Astrocyte (in vitro differentiated cells and primary cell): ENCODE measurements at regions not wholly inside any gene's neighbourhood (a gene's known extent, or its start where the extent isn't known, plus 50 kb on each side); places are given as distances from the start of the nearest gene placed in this dataset.

Experiments
- DNase-seq: peaks from one replicate; pipeline ENCODE4 v3.0.0-alpha.2; 2010; ENCODE audit warnings: low read depth
- FAIRE-seq: peaks from 2 replicates; lab custom pipeline; 2011; peaks lifted over from hg19 to GRCh38; lab: Jason Lieb, UNC
- H2AFZ ChIP-seq: 2 replicates; pipeline ENCODE4 v1.6.0; 2012; ENCODE audit warnings: low read depth, low read length, inconsistent platforms
- H3K27ac ChIP-seq: 2 replicates; pipeline ENCODE4 v1.5.1; 2011; ENCODE audit warnings: low read depth, low read length, inconsistent platforms
- H3K27me3 ChIP-seq: 2 replicates; pipeline ENCODE4 v1.6.0; 2011; ENCODE audit warnings: low read length, inconsistent platforms; ENCODE audit not compliant: insufficient read depth
- H3K36me3 ChIP-seq: 2 replicates; pipeline ENCODE4 v1.5.1; 2011; ENCODE audit warnings: low read length, inconsistent platforms; ENCODE audit not compliant: insufficient read depth
- H3K4me1 ChIP-seq: 2 replicates; pipeline ENCODE4 v1.5.1; 2011; ENCODE audit warnings: low read length, inconsistent platforms; ENCODE audit not compliant: insufficient read depth
- H3K4me2 ChIP-seq: 2 replicates; pipeline ENCODE4 v1.6.0; 2012; ENCODE audit warnings: low read length, inconsistent platforms
- H3K4me3 ChIP-seq: 2 replicates; pipeline ENCODE4 v1.5.1; 2011; ENCODE audit warnings: low read depth, mild to moderate bottlenecking, low read length, inconsistent platforms; ENCODE audit not compliant: insufficient read depth
- H3K79me2 ChIP-seq: 2 replicates; pipeline ENCODE4 v1.6.0; 2012; ENCODE audit warnings: mild to moderate bottlenecking, low read length, inconsistent platforms; ENCODE audit not compliant: insufficient read depth
- H3K9ac ChIP-seq: 2 replicates; pipeline ENCODE4 v1.6.0; 2012; ENCODE audit warnings: mild to moderate bottlenecking, low read length, inconsistent platforms
- H3K9me3 ChIP-seq: 2 replicates; pipeline ENCODE4 v1.5.1; 2012; ENCODE audit warnings: low read depth, mild to moderate bottlenecking, low read length, inconsistent platforms; ENCODE audit not compliant: insufficient read depth
- H4K20me1 ChIP-seq: 2 replicates; pipeline ENCODE4 v1.6.0; 2012; ENCODE audit warnings: low read length, inconsistent platforms; ENCODE audit not compliant: insufficient read depth
- H3K27ac Mint-ChIP-seq: one replicate; pipeline ENCODE4 v1.8.0; 2021; ENCODE audit warnings: mild to moderate bottlenecking, mixed read lengths; ENCODE audit not compliant: unreplicated experiment
- H3K27me3 Mint-ChIP-seq: one replicate; pipeline ENCODE4 v1.8.0; 2021; ENCODE audit warnings: low read depth, mixed read lengths; ENCODE audit not compliant: unreplicated experiment
- H3K36me3 Mint-ChIP-seq: one replicate; pipeline ENCODE4 v1.8.0; 2021; ENCODE audit warnings: low read depth, mixed read lengths; ENCODE audit not compliant: unreplicated experiment
- H3K4me1 Mint-ChIP-seq: one replicate; pipeline ENCODE4 v1.8.0; 2021; ENCODE audit warnings: low read depth, mixed read lengths; ENCODE audit not compliant: unreplicated experiment
- H3K4me3 Mint-ChIP-seq: one replicate; pipeline ENCODE4 v1.8.0; 2021; ENCODE audit warnings: mild to moderate bottlenecking, moderate library complexity, mixed read lengths; ENCODE audit not compliant: unreplicated experiment
- H3K9me3 Mint-ChIP-seq: one replicate; pipeline ENCODE4 v1.8.0; 2021; ENCODE audit warnings: mild to moderate bottlenecking, mixed read lengths; ENCODE audit not compliant: unreplicated experiment
- EZH2 ChIP-seq: IDR thresholded peaks from 2 replicates; pipeline ENCODE4 v1.6.1; 2012; ENCODE audit warnings: mild to moderate bottlenecking, low read length, inconsistent platforms; ENCODE audit not compliant: insufficient read depth
- TF ChIP-seq, protein P1 (sequence below): IDR thresholded peaks from 2 replicates; pipeline ENCODE4 v1.5.1; 2011; ENCODE audit warnings: low read depth, mild to moderate bottlenecking, inconsistent platforms, low read length, moderate library complexity; ENCODE audit not compliant: insufficient read depth

DNA sequence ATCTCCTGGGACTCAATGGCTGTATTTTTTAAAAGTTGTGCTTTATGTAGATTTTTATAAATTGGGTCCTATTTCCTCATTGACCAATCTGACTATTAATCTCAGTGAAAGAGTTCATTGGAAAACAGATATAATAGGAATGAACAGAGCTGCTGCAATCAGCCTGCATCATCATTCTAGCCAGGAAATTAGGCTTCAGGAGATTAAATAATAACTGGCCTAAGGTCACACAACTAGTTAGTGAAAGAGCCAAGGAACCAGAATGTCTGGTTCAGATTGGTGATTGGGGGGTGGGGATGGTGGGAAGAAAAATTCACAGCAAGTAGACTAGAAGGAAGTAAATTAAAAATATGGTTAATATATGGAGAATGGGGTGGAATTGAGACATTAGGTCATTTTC is 180.9 kb upstream of the ROPN1 start:
- no peak for FAIRE-seq
- Mint-ChIP-seq H3K36me3 (peaks cover 8% of the 10 kb centered on the region), H3K27ac (no peak overlapping the region), H3K4me1 (no peaks in the 10 kb centered on the region), H3K4me3 (no peak overlapping the region), H3K27me3 (peaks cover 5% of the 10 kb centered on the region), H3K9me3 (peaks cover 5% of the 10 kb centered on the region)
- H3K9ac ChIP-seq, result no peak overlapping the region
- H3K27me3 ChIP-seq, result no peaks in the 10 kb centered on the region
- no peak for DNase-seq
- no peak overlapping the region for H2AFZ ChIP-seq
- TF ChIP-seq, protein P1, sequence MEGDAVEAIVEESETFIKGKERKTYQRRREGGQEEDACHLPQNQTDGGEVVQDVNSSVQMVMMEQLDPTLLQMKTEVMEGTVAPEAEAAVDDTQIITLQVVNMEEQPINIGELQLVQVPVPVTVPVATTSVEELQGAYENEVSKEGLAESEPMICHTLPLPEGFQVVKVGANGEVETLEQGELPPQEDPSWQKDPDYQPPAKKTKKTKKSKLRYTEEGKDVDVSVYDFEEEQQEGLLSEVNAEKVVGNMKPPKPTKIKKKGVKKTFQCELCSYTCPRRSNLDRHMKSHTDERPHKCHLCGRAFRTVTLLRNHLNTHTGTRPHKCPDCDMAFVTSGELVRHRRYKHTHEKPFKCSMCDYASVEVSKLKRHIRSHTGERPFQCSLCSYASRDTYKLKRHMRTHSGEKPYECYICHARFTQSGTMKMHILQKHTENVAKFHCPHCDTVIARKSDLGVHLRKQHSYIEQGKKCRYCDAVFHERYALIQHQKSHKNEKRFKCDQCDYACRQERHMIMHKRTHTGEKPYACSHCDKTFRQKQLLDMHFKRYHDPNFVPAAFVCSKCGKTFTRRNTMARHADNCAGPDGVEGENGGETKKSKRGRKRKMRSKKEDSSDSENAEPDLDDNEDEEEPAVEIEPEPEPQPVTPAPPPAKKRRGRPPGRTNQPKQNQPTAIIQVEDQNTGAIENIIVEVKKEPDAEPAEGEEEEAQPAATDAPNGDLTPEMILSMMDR, result no peak
- TF ChIP-seq EZH2, result no peak
- H3K27ac ChIP-seq, result no peak overlapping the region
- H3K36me3 ChIP-seq, result no peaks in the 10 kb centered on the region
- H3K9me3 ChIP-seq, result no peaks in the 10 kb centered on the region
- peaks cover 27% of the 10 kb centered on the region for H4K20me1 ChIP-seq
- H3K4me1 ChIP-seq, result no peaks in the 10 kb centered on the region
- no peak overlapping the region for H3K4me2 ChIP-seq
- H3K79me2 ChIP-seq, result no peaks in the 10 kb centered on the region
- no peak overlapping the region for H3K4me3 ChIP-seq

DNA sequence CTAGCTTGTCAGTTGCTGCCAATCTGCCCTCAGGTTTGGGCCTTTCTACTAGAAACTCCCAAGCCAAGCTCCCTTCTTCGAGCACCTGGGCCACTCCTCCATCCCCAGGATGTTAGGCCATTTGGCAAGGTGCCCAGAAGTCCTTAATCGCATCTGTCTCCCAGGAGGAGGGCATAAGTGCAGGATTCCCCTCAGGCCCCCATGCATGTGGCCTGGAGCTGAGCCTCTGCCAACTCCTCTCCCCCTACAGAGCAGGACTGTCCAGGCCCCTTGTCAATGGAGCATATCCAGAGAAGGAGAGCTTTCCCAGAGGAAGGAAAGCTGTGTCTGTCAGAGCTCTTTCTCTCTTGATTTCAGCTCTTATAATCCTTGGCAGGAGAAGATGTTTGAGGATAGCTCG is 182.6 kb upstream of the ROPN1 start:
- Histone ChIP-seq H3K79me2 (no peaks in the 10 kb centered on the region), H3K27ac (no peak overlapping the region), H3K4me1 (no peaks in the 10 kb centered on the region), H2AFZ (no peak overlapping the region), H3K4me2 (no peak overlapping the region), H3K9me3 (no peaks in the 10 kb centered on the region), H3K4me3 (no peak overlapping the region), H3K27me3 (no peaks in the 10 kb centered on the region), H3K9ac (no peak overlapping the region), H3K36me3 (no peaks in the 10 kb centered on the region), H4K20me1 (peaks cover 15% of the 10 kb centered on the region)
- H3K4me3 Mint-ChIP-seq, result no peak overlapping the region
- H3K9me3 Mint-ChIP-seq, result peaks cover 3% of the 10 kb centered on the region
- peaks cover 5% of the 10 kb centered on the region for H3K27me3 Mint-ChIP-seq
- H3K27ac Mint-ChIP-seq, result no peak overlapping the region
- DNase-seq (no peak), FAIRE-seq (no peak)
- TF ChIP-seq EZH2, result no peak
- TF ChIP-seq, protein P1, result no peak
- no peaks in the 10 kb centered on the region for H3K4me1 Mint-ChIP-seq
- H3K36me3 Mint-ChIP-seq, result peaks cover 8% of the 10 kb centered on the region

DNA sequence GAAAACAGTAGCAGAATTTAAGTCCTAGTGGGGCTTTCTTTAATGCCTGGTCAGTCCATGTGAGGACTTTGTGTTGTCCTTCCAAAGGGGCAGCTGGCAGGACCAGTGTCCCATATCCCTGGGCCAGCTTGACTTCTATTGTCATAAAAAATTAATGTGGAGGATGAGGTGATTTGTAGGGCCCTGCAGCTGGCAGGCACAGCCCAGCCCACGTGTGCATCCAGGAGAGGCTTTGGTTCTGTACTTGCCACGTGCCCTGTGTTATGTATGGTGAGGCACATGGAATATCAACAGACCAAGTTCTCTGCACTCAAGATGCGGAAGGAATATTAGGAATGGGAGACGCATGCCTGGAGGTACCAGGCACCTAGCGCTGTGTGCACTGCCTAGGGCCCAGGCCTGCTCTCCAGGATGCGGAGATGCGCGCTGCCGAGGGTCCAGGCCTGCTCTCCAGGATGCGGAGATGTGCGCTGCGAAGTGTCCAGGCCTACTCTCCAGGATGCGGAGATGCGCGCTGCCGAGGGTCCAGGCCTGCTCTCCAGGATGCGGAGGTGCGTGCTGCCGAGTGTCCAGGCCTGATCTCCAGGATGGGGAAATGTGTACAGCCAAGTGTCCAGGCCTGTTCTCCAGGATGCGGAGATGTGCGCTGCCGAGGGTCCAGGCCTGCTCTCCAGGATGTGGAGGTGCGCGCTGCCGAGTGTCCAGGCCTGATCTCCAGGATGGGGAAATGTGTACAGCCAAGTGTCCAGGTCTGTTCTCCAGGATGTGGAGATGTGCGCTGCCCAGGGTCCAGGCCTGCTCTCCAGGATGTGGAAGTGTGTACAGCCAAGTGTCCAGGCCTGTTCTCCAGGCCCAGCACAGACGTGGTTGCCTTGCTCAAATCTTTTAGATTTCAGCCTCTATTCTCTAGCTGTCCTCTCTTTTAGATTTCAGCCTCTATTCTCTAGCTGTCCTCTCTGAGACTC is 183.3 kb upstream of the ROPN1 start:
- no peak overlapping the region for H3K27ac ChIP-seq
- peaks cover 2% of the 10 kb centered on the region for H3K27me3 Mint-ChIP-seq
- H3K4me2 ChIP-seq, result no peak overlapping the region
- H3K9me3 ChIP-seq, result no peaks in the 10 kb centered on the region
- H3K27me3 ChIP-seq, result no peaks in the 10 kb centered on the region
- H3K4me3 ChIP-seq, result no peak overlapping the region
- DNase-seq, result no peak
- H3K36me3 ChIP-seq, result no peaks in the 10 kb centered on the region
- H3K27ac Mint-ChIP-seq, result no peak overlapping the region
- H4K20me1 ChIP-seq, result peaks cover 11% of the 10 kb centered on the region
- peaks cover 8% of the 10 kb centered on the region for H3K36me3 Mint-ChIP-seq
- H3K79me2 ChIP-seq, result no peaks in the 10 kb centered on the region
- no peaks in the 10 kb centered on the region for H3K4me1 ChIP-seq
- TF ChIP-seq EZH2, result no peak
- TF ChIP-seq, protein P1, result no peak
- no peaks in the 10 kb centered on the region for H3K4me1 Mint-ChIP-seq
- no peak for FAIRE-seq
- H2AFZ ChIP-seq, result no peak overlapping the region
- no peak overlapping the region for H3K4me3 Mint-ChIP-seq
- peaks cover 3% of the 10 kb centered on the region for H3K9me3 Mint-ChIP-seq
- H3K9ac ChIP-seq, result no peak overlapping the region
